BE2C (cell line): ENCODE measurements at regions not wholly inside any gene's neighbourhood (a gene's known extent, or its start where the extent isn't known, plus 50 kb on each side); places are given as distances from the start of the nearest gene placed in this dataset.

ENCODE experiments used
- DNase-seq: peaks from one replicate; pipeline ENCODE4 v3.0.0-alpha.2; 2020
- H3K27me3 ChIP-seq: fragments of 250-450 bp; sonication (Bioruptor Pico); 2 replicates; pipeline ENCODE4 v1.5.1; 2020; ENCODE audit warnings: mild to moderate bottlenecking
- H3K36me3 ChIP-seq: fragments of 250-450 bp; sonication (Bioruptor Pico); 2 replicates; pipeline ENCODE4 v1.5.1; 2020; ENCODE audit warnings: mild to moderate bottlenecking
- H3K4me1 ChIP-seq: fragments of 250-450 bp; sonication (Bioruptor Pico); 2 replicates; pipeline ENCODE4 v1.5.1; 2020
- H3K4me3 ChIP-seq: 2 replicates; pipeline ENCODE4 v1.5.1; 2011; ENCODE audit warnings: low read depth, low read length
- H3K9me3 ChIP-seq: fragments of 250-450 bp; sonication (Bioruptor Pico); 2 replicates; pipeline ENCODE4 v1.5.1; 2020
- TF ChIP-seq, protein P1 (sequence below): IDR thresholded peaks from 2 replicates; pipeline ENCODE4 v1.5.1; 2012; ENCODE audit warnings: mild to moderate bottlenecking, low read depth, low read length

GRCh38 chr14:65297744-65298143 is 114.8 kb upstream of the FUT8 start:
- H3K36me3 ChIP-seq, result no peaks in the 10 kb centered on the region
- TF ChIP-seq, protein P1, sequence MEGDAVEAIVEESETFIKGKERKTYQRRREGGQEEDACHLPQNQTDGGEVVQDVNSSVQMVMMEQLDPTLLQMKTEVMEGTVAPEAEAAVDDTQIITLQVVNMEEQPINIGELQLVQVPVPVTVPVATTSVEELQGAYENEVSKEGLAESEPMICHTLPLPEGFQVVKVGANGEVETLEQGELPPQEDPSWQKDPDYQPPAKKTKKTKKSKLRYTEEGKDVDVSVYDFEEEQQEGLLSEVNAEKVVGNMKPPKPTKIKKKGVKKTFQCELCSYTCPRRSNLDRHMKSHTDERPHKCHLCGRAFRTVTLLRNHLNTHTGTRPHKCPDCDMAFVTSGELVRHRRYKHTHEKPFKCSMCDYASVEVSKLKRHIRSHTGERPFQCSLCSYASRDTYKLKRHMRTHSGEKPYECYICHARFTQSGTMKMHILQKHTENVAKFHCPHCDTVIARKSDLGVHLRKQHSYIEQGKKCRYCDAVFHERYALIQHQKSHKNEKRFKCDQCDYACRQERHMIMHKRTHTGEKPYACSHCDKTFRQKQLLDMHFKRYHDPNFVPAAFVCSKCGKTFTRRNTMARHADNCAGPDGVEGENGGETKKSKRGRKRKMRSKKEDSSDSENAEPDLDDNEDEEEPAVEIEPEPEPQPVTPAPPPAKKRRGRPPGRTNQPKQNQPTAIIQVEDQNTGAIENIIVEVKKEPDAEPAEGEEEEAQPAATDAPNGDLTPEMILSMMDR, result no peak
- no peaks in the 10 kb centered on the region for H3K4me1 ChIP-seq
- no peak overlapping the region for H3K4me3 ChIP-seq
- no peak for DNase-seq
- no peaks in the 10 kb centered on the region for H3K9me3 ChIP-seq
- no peaks in the 10 kb centered on the region for H3K27me3 ChIP-seq

- TF ChIP-seq, protein P1, result no peak
- Histone ChIP-seq H3K36me3 (no peaks in the 10 kb centered on the region), H3K4me3 (no peak overlapping the region), H3K9me3 (no peaks in the 10 kb centered on the region), H3K4me1 (no peaks in the 10 kb centered on the region), H3K27me3 (no peaks in the 10 kb centered on the region)
- no peak for DNase-seq
Measured at GRCh38 chr14:65299826-65300225, 112.7 kb upstream of the FUT8 start.

GRCh38 chr14:65301862-65302539 is 110.5 kb upstream of the FUT8 start:
- TF ChIP-seq, protein P1, result no peak
- H3K4me3 ChIP-seq, result no peak overlapping the region
- H3K36me3 ChIP-seq, result no peaks in the 10 kb centered on the region
- no peaks in the 10 kb centered on the region for H3K9me3 ChIP-seq
- DNase-seq, result no peak
- no peaks in the 10 kb centered on the region for H3K4me1 ChIP-seq
- H3K27me3 ChIP-seq, result no peaks in the 10 kb centered on the region

- H3K4me1 ChIP-seq, result no peaks in the 10 kb centered on the region
- no peaks in the 10 kb centered on the region for H3K9me3 ChIP-seq
- DNase-seq, result no peak
- TF ChIP-seq, protein P1, result no peak
- no peak overlapping the region for H3K4me3 ChIP-seq
- no peaks in the 10 kb centered on the region for H3K27me3 ChIP-seq
- no peaks in the 10 kb centered on the region for H3K36me3 ChIP-seq
Measured at GRCh38 chr14:65302571-65303189, 109.8 kb upstream of the FUT8 start.

DNA sequence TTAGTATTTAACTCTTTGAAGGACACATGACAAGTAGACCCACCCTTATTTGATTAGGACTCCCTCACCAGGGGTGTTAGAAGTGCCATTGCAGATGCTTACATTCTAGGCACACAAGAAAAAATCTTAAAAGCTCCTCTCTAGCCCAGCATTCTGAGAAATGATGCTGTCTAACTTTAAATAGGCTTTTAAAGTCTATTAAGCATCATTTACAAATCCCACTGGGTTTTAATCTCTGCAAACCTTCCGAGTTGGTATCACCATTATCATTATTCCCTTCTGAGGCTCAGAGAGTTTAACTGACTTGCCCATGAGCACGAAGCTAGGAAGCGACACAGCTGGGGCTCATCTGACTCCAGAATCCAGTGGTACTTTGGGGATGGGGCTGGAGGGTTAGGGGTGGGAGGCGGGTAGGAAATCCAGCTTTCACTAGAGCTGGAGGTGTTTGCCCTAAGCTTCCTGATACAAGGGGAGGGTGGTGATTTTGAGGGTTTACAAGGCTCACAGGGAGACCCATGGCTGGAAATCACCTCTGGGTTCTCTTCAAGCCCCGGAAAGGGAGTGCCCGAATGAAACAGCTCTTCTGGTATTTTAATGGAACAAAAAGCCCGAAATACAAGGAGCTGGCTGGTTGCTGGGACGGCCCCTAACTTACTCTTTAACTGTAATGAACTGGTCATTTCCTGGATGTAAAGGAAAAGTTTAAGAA is 109.2 kb upstream of the FUT8 start:
- no peak for DNase-seq
- Histone ChIP-seq H3K27me3 (no peaks in the 10 kb centered on the region), H3K4me3 (no peak overlapping the region), H3K4me1 (no peaks in the 10 kb centered on the region), H3K36me3 (no peaks in the 10 kb centered on the region), H3K9me3 (no peaks in the 10 kb centered on the region)
- TF ChIP-seq, protein P1, result no peak

DNA sequence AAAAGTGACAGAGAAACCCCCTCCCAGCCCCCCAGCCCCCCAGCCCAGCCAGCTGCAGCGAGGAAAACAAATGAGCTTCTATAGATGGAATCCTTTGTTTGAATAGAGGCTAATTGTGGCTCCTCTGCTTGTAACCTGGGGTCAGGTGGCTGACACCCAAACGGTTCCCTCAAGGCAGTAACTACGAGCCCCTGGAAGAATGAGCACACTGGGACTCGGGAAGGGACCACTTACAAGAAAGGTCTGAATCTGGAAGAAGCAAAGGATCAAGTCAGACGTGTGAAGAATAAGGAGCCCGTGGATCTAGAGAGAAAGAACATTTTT is 108.7 kb upstream of the FUT8 start:
- no peaks in the 10 kb centered on the region for H3K9me3 ChIP-seq
- no peaks in the 10 kb centered on the region for H3K36me3 ChIP-seq
- no peaks in the 10 kb centered on the region for H3K27me3 ChIP-seq
- H3K4me3 ChIP-seq, result no peak overlapping the region
- DNase-seq, result no peak
- TF ChIP-seq, protein P1, result no peak
- H3K4me1 ChIP-seq, result no peaks in the 10 kb centered on the region
